ENCODE measurements at regions not wholly inside any gene's neighbourhood (a gene's known extent, or its start where the extent isn't known, plus 50 kb on each side); places are given as distances from the start of the nearest gene placed in this dataset.
"Not testable (repeated sequence)": the region's sequence is repeated elsewhere in the genome, so short reads cannot be mapped to it uniquely, and the experiment has no call there.

DNA sequence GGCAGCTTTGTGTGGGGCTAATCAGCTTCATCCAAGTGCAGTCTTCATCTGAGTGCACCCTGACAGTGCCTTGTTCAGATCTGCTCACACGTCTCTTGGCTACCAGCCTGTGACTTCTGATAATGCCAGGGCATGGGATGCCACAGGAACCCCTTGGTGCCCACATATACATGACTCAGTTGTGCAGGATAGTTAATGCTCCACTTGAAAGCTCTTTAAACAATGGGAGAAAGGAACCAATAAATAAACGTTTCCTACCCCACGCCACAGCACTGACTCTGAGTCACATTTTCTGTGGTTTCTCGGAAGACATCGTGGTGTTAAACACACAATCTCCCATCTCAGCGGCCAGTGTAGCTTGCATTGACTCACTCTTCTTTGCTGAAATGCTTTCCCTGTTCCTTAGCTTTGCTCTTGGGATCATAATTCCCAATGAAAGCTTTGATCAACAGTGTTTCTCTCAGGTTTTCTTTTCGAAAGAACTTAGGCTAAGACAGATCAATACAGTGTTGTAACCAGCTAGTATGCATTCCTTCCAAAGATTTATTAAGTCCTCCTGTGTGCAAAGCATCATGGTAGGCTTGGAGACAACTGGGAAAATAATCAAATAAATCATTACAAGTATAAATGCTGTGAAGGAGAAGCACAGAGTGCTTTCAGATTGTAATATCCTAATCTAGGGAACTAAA, 142.0 kb downstream of the COPS8 start:
- in situ Hi-C loops (cut with HindIII; ENCODE audit: low pct_unique_long_range_greater_than_20kb, low sequenced_read_pairs): no loop called here
- DNase-seq (ENCODE audit: low read depth, low spot score): peak; percentile 73

- in situ Hi-C loops (cut with HindIII; ENCODE audit: low pct_unique_long_range_greater_than_20kb, low sequenced_read_pairs): no loop called here
- no peak for DNase-seq (ENCODE audit: low read depth, low spot score)
Observed at GRCh38 chr2:237228281-237228625, 142.6 kb downstream of the COPS8 start.

DNA sequence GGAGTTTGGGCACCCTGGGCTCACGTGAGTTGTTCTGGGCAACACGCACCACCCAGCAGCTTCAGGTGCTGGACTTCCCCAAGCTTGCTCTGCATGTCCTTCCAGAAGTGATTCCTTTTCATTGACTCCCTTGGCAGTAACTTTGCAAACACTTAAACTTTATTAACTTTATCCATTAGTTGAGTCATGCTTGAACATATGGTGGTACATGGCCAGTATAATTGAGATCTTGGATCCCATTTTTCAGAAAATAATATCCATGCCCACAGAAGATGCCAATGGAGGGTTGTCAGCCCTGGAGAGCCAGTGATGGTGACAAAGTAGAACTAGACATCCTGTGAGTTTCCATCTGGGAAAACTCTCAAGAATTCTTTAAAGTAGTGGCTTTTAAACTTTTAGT, 144.2 kb downstream of the COPS8 start:
- no peak for DNase-seq (ENCODE audit: low read depth, low spot score)
- in situ Hi-C loops (cut with HindIII; ENCODE audit: low pct_unique_long_range_greater_than_20kb, low sequenced_read_pairs): no loop called here

DNA sequence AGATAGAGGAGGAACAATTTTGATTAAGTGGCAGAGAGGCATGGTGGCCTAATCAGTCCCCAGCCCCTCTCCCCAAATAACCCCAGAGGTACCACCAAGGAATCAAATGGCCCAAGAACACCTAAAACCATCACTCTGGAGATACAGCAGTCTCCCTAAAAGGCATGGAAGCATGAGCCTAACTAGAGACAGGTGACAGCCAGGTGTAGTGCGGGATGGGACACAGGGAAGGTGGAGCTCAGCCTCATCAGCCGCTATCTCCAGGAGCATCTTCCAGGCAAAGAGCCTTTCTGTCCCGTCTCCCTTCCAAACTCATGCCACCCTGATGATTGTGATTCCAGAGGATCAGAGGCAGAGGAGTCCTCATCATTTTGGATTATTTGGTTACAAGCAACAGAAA, 144.7 kb downstream of the COPS8 start:
- no peak for DNase-seq (ENCODE audit: low read depth, low spot score)
- in situ Hi-C loops (cut with HindIII; ENCODE audit: low pct_unique_long_range_greater_than_20kb, low sequenced_read_pairs): no loop called here

- DNase-seq (ENCODE audit: low read depth, low spot score): no peak
- in situ Hi-C loops (cut with HindIII; ENCODE audit: low pct_unique_long_range_greater_than_20kb, low sequenced_read_pairs): no loop called here
Observed at GRCh38 chr2:237231593-237231992, 145.9 kb downstream of the COPS8 start.

- in situ Hi-C loops (cut with HindIII; ENCODE audit: low pct_unique_long_range_greater_than_20kb, low sequenced_read_pairs): no loop called here
- no peak for DNase-seq (ENCODE audit: low read depth, low spot score)
Observed at GRCh38 chr2:237232166-237232565, 146.5 kb downstream of the COPS8 start.

DNA sequence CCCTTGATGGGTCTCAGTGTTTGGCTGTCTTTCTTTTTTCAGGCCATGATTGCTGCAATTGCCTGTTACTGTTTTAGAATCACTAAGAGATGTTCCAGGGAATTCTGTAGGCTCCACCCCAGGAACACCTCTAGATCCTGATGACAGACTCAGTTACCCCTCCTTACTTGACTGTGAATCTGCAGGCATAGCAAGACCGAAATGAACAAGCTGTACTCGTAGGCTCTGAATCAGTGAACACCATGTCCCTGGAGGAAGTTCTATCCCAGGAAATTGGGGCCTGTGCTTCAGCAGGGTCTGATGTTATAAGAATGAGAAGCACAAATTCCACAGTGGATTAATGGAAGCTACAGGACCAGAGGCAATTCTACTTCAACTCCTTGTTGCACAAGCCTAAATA, 148.6 kb downstream of the COPS8 start:
- DNase-seq (ENCODE audit: low read depth, low spot score): no peak
- in situ Hi-C loops (cut with HindIII; ENCODE audit: low pct_unique_long_range_greater_than_20kb, low sequenced_read_pairs): no loop called here

- DNase-seq (ENCODE audit: low read depth, low spot score): no peak
- in situ Hi-C loops (cut with HindIII; ENCODE audit: low pct_unique_long_range_greater_than_20kb, low sequenced_read_pairs): no loop called here
Observed at GRCh38 chr2:237235383-237236095, 149.8 kb downstream of the COPS8 start.

DNA sequence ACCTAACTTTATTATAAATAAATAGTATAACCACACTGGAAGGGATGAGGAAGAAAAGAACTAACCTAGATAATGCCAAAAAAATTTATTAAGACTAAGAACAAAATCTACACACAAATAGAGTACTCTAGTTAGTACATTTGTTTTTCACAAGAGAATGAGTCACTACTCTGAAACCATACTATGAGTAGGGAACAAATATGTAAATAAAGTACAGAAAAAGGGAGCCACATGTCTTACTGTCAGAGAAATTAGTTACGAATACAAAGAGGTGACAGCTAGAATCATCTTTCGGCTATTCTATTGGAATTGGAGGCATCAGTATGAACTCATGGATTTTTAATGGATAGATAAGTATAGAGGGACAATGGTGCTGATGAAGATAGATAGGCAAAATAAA, 150.5 kb downstream of the COPS8 start:
- no peak for DNase-seq (ENCODE audit: low read depth, low spot score)

DNA sequence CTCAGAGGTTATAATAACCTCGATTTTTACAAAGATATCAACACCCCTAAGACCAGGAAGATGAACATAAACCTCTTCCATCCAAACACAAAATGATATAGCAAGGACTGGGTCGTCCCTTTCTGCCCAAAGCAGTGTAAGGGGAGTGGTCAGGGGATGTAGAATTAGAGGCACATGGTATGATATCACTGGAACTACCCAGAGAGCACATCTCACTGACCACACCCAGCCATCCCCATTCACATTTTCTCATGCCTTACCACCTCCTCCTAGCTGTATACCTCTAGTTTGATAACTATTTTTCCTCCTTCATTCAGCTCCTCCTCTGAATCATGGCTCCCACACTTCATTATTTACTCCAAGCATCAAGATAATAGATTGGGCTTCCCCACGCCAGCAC, 152.6 kb downstream of the COPS8 start:
- in situ Hi-C loops (cut with HindIII; ENCODE audit: low pct_unique_long_range_greater_than_20kb, low sequenced_read_pairs): no loop called here
- DNase-seq (ENCODE audit: low read depth, low spot score): no peak

More for the DNA sequence above, 150.5 kb downstream of the COPS8 start:
- in situ Hi-C loops (cut with HindIII; ENCODE audit: low pct_unique_long_range_greater_than_20kb, low sequenced_read_pairs): no loop called here

GRCh38 chr2:237240252-237240651, 154.6 kb downstream of the COPS8 start:
- in situ Hi-C loops (cut with HindIII; ENCODE audit: low pct_unique_long_range_greater_than_20kb, low sequenced_read_pairs): no loop called here

DNA sequence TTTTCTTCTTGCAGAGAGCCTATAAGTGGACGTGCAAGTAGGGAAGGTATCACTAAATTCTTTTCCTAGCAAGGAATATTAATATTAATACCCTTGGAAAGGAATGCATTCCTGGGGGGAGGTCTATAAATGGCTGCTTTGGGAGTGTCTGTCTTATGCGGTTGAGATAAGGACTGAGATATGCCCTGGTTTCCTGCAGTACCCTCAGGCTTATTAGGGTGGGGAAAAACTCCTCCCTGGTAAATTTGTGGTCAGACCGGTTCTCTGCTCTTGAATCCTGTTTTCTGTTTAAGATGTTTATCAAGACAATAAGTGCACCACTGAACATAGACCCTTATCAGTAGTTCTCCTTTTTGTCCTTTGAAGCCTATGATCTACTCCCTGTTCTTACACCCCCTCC, 155.2 kb downstream of the COPS8 start:
- in situ Hi-C loops (cut with HindIII; ENCODE audit: low pct_unique_long_range_greater_than_20kb, low sequenced_read_pairs); DNase-seq (ENCODE audit: low read depth, low spot score): not testable (repeated sequence)

More at GRCh38 chr2:237240252-237240651, 154.6 kb downstream of the COPS8 start:
- DNase-seq (ENCODE audit: low read depth, low spot score): no peak

- in situ Hi-C loops (cut with HindIII; ENCODE audit: low pct_unique_long_range_greater_than_20kb, low sequenced_read_pairs): no loop called here
- DNase-seq (ENCODE audit: low read depth, low spot score): no peak
Observed at GRCh38 chr2:237242091-237242536, 156.4 kb downstream of the COPS8 start.

DNA sequence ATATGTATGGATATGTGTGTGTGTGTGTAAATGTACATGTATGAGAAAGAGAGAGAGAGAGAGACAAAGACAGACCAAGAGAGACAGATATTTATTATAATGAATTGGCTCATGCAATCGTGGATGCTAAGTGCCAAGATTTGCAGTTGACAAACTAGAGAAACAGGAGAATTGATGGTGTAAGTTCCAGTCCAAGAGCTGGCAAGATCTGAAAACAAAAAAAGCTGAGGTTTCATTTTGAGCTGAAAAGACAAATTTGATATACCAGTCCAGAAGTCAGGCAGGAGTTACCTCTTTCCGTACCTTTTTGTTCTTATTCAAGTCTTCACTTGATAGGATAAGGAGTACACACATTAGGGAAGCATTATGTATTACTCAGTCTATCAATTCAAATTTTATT, 157.8 kb downstream of the COPS8 start:
- no peak for DNase-seq (ENCODE audit: low read depth, low spot score)
- in situ Hi-C loops (cut with HindIII; ENCODE audit: low pct_unique_long_range_greater_than_20kb, low sequenced_read_pairs): no loop called here

DNA sequence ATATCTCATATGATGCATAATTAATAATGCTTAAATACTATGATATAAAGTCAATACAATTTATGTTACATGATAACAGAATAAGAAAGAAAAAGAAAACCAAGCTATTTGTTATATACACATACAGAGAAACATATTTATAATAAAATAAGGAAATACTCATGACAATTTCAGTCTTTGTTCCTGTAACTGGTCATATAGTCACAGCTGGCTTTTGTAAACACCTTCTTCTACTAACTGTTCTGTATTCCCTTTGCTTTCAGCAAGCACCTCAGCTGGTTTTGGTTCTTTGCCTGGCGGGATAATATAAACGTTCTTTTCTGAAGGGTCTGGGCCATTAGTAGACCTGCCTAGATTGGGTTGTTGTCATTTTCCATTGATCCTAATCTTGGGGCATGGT, 158.5 kb downstream of the COPS8 start:
- DNase-seq (ENCODE audit: low read depth, low spot score): no peak
- in situ Hi-C loops (cut with HindIII; ENCODE audit: low pct_unique_long_range_greater_than_20kb, low sequenced_read_pairs): no loop called here

- in situ Hi-C loops (cut with HindIII; ENCODE audit: low pct_unique_long_range_greater_than_20kb, low sequenced_read_pairs): no loop called here
- DNase-seq (ENCODE audit: low read depth, low spot score): no peak
Observed at GRCh38 chr2:237244976-237245646, 159.4 kb downstream of the COPS8 start.

DNA sequence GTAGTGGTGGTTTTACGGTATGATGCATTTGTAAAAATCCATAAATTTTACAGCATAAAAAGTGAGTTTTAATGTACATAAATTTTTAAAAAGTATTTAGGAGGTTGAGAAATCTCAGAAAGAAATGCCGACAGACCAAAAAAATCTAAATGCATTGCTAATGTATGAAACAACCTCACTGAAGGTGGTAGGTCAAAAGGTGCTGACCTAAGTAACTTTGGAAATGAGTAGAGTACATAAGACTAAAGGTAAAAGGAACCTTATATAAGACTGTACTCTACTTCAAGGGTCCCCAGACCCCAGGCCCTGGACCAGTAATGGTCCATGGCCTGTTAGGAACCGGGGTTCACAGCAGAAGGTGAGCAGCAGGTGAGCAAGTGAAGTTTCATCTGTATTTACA, 163.4 kb downstream of the COL6A3 start:
- DNase-seq (ENCODE audit: low read depth, low spot score): no peak
- in situ Hi-C loops (cut with HindIII; ENCODE audit: low pct_unique_long_range_greater_than_20kb, low sequenced_read_pairs): no loop called here

- in situ Hi-C loops (cut with HindIII; ENCODE audit: low pct_unique_long_range_greater_than_20kb, low sequenced_read_pairs): no loop called here
- no peak for DNase-seq (ENCODE audit: low read depth, low spot score)
Observed at GRCh38 chr2:237251986-237252385, 162.0 kb downstream of the COL6A3 start.

All from SK-MEL-5 (cell line).